NCI-H128 (cell line): ENCODE measurements at regions not wholly inside any gene's neighbourhood (a gene's known extent, or its start where the extent isn't known, plus 50 kb on each side); places are given as distances from the start of the nearest gene placed in this dataset.

Source experiments
- DNase-seq: peaks from one replicate; lab custom pipeline; 2025; ENCODE audit not compliant: unreplicated experiment; lab: John Stamatoyannopoulos, UW

- DNase-seq, result no peak
Measured at GRCh38 chr3:188088948-188089685, 64.8 kb upstream of the LPP start.

GRCh38 chr3:188090620-188091309 is 63.2 kb upstream of the LPP start:
- no peak for DNase-seq

- no peak for DNase-seq
Measured at GRCh38 chr3:188091746-188092145, 62.2 kb upstream of the LPP start.

GRCh38 chr3:188092648-188093047 is 61.3 kb upstream of the LPP start:
- no peak for DNase-seq

GRCh38 chr3:188095431-188095830 is 58.5 kb upstream of the LPP start:
- DNase-seq, result no peak

- no peak for DNase-seq
Measured at GRCh38 chr3:188097791-188098190, 56.2 kb upstream of the LPP start.

- no peak for DNase-seq
Measured at GRCh38 chr3:188099907-188100306, 54.0 kb upstream of the LPP start.

GRCh38 chr3:188102861-188103547 is 51.0 kb upstream of the LPP start:
- DNase-seq, result no peak

GRCh38 chr3:188104050-188104449 is 49.9 kb upstream of the LPP start:
- no peak for DNase-seq
